Uterus (tissue), 2 donors: ENCODE measurements at regions not wholly inside any gene's neighbourhood (a gene's known extent, or its start where the extent isn't known, plus 50 kb on each side); places are given as distances from the start of the nearest gene placed in this dataset.

Experiments used
- POLR2A ChIP-seq, 2 donors: fragments of 450-650 bp; IDR thresholded peaks; one replicate each; pipeline ENCODE4 v1.6.1; 2016; ENCODE audit warnings: antibody characterized with exemption in 2 of 2, mild to moderate bottlenecking in 1 of 2, moderate library complexity in 1 of 2
- TF ChIP-seq, protein P1 (sequence below), 4 experiments: fragments of 200-600 bp in 2 of 4; fragments of 450-650 bp in 2 of 4; sonication (generic) in 2 of 4; IDR thresholded peaks; one replicate each; pipeline ENCODE4 v1.5.1; 2016 to 2019; ENCODE audit warnings: antibody characterized with exemption in 4 of 4, mild to moderate bottlenecking in 2 of 4, moderate library complexity in 1 of 4

DNA sequence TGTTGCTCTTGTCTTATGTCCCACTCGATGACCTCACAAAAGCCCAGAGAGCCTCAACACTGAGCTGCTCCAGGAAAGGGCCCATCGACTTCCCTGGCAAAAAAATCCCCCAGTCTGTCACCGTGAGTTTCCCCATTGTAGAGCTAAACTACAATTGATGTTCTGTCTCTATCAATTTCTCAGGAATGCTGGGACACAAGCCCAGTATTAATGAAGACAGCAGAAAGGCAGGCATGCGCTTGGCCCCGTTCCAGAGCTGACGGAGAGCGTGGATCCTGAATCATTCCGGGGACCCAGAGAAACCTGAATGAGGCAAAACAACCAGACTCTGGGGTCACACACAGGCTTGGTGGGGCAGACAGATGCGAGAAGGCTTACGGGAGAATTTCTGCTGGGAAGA is 146.9 kb downstream of the TTC32 start:
- TF ChIP-seq, protein P1, sequence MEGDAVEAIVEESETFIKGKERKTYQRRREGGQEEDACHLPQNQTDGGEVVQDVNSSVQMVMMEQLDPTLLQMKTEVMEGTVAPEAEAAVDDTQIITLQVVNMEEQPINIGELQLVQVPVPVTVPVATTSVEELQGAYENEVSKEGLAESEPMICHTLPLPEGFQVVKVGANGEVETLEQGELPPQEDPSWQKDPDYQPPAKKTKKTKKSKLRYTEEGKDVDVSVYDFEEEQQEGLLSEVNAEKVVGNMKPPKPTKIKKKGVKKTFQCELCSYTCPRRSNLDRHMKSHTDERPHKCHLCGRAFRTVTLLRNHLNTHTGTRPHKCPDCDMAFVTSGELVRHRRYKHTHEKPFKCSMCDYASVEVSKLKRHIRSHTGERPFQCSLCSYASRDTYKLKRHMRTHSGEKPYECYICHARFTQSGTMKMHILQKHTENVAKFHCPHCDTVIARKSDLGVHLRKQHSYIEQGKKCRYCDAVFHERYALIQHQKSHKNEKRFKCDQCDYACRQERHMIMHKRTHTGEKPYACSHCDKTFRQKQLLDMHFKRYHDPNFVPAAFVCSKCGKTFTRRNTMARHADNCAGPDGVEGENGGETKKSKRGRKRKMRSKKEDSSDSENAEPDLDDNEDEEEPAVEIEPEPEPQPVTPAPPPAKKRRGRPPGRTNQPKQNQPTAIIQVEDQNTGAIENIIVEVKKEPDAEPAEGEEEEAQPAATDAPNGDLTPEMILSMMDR (IDR thresholded peaks at IDR 0.05) = no peak
- no peak for TF ChIP-seq POLR2A (IDR thresholded peaks at IDR 0.05)
